NCI-H2029 (cell line): ENCODE measurements at regions not wholly inside any gene's neighbourhood (a gene's known extent, or its start where the extent isn't known, plus 50 kb on each side); places are given as distances from the start of the nearest gene placed in this dataset.

Source experiments
- DNase-seq: peaks from one replicate; lab custom pipeline; 2025; lab: John Stamatoyannopoulos, UW

DNA sequence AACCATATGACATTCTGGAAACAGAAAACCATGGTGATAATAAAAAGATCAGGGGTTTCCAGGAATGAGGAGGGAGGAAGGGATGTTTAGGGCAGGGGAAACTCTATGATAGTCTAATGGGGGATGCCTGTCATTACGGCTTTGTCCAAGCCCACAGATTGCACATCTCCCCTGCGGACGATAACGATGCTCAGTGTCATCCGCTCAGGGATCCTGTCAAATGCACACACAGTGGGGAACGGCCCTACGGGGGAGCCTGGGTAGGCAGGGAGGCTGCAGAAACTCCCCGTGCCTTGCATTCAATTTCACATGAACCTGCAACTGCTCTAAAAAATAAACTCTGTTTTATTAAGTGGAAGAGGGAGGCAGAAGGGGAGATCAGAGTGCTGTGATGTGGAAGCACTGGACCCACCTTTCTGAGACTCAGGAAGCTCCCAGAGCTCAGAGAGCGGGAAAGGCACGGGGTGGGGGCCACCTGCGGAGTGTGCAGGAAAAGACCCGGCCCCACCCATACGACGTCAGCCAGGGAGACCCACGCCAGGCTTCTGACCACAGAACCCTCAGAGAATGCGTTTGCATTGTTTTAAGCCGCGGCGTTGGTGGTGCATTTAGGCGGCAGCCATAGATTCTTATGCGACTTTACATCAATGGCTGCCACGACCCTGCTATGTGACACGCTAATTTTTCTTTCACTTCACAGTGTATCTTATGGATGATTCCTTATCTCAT, 543.5 kb downstream of the BRD1 start:
- no peak for DNase-seq

DNA sequence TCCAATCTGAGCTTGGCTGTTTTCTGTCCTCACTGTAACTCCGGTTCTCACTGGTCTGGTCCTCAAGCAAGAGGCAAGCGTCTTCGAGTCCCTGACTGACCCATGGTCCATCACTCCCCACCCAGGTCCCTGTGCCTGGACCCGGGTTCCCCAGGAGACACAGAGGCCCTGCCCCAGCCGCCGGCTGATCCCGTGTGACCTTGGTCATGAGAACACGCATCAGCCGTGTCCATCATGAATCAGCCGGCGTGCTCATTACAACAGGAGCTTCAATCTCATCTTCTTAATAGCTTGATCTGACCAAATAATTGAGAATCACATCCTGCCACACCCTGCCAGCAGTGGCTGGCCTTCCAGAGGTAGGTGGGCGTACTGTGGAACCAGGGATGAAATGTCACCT, 545.1 kb downstream of the BRD1 start:
- DNase-seq = no peak

DNA sequence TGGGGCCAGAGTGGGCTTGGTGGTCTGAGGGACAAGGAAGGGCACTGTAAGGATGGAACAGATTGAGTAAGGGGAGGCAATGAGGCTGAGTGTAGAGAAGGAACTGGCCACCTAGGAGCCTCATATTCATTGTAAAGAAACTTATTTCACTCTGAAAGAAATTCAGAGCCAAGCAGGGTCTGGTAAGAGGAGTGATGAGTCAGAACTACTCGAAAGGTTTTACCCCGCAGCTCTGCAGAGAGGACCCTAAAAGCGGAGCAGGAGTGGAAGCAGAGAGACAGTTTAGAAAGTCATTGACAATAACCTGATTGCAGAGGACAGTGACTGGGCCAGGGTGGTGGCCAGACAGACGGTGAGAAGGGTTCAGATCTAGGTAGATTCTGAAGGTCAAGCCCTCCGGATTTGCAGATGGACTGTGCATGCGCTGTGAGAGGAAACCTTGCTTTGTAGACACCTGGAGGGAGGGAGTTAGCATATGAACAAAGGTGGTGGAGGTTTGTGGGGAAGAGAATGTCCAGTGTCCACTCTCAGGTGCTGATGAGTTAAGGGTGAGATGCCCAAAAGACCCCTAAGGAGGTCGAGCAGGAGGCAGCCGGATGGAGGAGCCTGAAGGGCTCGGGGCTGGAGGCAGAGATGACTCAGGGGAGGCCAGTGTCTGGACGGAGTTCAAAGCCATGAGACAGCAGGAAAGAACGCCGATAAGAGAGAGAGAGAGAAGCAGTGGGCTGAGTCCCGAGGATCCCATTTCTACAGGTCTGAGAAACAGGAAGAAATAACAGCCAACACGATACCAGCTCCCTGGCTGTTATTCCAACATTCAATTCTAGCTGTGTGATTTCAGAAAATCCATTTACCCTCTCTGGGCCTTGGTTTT, 546.0 kb downstream of the BRD1 start:
- DNase-seq = no peak

DNA sequence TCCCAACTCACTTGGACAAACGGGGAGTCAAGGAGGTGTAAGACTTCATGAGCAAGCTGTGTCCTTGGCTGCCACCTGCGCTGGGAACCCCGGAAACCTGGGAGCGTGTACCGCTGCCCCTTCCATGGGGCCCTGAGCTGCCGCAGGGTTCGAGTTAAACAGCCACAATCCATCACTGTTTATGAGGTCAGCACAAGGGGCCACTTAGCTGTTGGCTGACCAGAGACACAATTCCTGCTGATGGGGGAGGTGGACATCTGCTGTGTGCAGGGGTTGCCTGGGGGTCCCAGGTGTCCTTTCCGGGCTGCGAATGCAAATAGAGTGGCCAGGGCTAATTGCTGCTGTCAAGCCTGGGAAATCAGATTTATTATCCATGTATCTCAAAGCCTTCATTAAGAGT, 549.3 kb downstream of the BRD1 start:
- no peak for DNase-seq

GRCh38 chr22:49276567-49276966, 551.1 kb downstream of the BRD1 start:
- no peak for DNase-seq

DNA sequence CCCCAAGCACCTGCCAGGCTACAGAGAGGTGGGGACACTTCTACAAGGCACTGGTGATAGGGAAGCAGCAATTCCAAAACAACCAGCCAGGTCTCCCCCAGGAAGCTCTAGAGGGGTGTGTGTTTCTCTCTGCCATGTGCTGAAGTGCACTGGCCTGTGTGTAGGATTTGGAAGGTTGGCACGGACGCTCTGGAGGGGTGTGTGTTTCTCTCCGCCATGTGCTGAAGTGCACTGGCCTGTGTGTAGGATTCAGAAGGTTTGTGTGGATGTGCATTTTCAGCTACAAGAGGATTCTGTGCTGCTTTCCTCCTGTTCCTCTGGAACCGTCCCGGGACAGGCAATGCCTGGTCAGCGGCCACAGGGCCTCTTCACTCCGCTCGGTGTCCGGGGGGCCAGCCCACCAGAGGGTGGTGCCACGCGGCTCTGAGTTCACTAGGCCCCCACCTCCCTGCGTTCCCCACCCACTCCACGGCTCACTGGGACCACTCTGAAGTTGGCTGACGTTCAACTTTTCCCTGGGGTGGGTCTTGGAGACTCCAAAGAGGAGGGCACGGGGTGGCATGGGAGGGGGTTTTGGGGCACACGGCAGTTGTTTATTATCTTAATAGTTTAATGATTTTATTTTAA, 552.8 kb downstream of the BRD1 start:
- no peak for DNase-seq

DNA sequence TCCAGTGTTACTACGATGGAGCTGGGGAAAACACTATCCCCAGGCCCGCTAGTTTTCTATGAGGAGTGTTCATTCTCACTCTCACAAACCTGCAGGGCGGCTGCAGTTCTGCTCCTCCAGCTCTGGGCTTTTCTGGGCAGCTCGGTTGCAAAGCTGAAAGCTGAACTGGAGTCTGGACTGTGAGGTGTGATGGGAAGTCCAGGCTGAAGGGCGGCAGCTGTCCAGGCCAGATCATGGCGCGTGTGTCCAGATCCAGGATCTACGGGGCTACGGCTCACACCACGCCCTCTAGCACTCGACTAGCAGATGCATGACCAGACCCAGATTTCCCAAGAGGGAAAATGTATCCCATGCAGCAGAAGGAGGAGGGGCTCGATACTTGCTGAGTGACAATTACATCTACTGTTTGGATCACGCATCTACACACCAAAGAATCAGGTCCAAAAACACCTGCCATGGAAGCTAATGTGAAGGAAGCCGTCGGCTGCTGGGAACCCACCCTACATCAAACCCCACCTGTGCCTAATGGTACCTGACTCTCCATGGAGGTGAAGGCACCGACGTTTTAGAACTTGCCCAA, 555.0 kb downstream of the BRD1 start:
- no peak for DNase-seq

- DNase-seq = no peak
Measured at GRCh38 chr22:49271831-49272230, 555.8 kb downstream of the BRD1 start.

DNA sequence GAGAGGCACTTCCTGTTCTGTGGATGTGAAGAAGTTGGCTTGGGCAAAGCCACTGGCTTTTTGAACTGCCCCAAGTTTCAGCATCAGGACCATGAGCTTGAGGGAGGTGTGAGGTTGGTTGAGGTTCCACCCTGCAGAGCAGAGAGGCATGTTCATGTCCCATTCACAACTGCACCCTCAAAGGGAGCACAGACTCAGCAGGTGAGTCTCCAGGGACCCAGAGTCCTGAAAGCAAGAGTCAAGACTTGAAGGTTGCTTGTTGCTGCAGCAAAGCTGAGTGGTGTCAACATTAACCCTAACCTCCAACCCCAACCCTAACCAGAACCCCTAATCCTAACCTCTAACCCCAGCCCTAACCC, 556.3 kb downstream of the BRD1 start:
- no peak for DNase-seq

DNA sequence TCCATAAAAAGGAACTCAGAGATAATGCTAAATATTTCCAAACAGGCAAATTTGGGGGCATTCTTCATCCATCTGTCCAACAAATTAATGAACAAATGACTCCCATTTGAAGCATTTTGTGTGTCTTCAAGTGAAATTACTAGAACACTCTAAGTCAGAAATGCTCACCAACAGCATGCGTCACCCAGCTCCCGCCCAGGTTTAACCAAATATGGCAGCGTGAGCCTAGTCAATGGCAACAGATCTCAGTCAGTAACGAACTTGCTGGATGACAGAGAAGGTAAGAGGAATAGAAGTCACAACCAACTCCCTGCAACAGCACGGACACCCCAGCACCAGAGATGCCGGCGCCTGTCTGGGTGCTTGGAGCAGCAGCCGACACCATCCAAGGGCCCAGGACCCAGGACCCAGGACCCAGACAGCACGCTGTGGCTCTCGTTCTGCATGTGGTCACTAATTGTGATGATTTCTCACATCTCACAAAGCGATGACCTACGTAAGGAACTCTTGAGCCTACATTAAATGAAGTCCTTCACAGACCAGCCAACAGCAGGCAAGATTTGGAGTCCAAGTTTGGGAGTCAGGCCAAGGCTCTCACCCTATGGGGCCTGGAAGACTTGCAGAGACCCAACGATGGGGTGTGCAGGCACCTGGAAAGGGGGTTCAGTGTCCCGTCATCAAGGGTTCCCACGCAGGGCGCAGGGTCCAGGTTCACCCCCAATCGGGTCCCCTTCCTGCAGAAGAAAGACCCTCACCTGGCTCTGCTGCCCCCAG, 556.9 kb downstream of the BRD1 start:
- no peak for DNase-seq

GRCh38 chr22:49269928-49270327, 557.7 kb downstream of the BRD1 start:
- no peak for DNase-seq

GRCh38 chr22:49269371-49269770, 558.3 kb downstream of the BRD1 start:
- no peak for DNase-seq

GRCh38 chr22:49268924-49269323, 558.7 kb downstream of the BRD1 start:
- DNase-seq = no peak

- DNase-seq = no peak
Measured at GRCh38 chr22:49267996-49268395, 559.7 kb downstream of the BRD1 start.

- DNase-seq = no peak
Measured at GRCh38 chr22:49266561-49267519, 560.8 kb downstream of the BRD1 start.

GRCh38 chr22:49264696-49265095, 563.0 kb downstream of the BRD1 start:
- no peak for DNase-seq

GRCh38 chr22:49263101-49263500, 564.6 kb downstream of the BRD1 start:
- DNase-seq = no peak

GRCh38 chr22:49262167-49262566, 565.5 kb downstream of the BRD1 start:
- DNase-seq = no peak

DNA sequence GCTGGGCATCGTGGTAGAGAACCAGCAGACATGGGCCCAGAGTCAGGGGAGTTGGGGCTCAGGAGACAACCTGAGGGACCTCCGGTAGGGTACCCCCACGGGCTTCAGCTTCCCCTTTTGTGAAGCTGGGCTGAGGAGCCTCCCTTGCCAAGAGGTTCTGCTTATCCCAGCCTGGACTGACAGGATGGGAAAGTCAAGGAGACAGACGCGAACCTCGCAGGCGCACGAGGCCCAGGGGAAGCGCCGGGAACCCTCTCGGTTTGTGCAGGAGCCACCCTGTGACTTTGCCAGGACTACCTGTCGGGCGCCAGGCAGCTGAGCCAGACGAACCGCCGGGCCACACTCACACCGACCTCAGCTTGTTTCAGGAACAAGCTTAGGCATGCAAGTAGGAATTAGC, 566.1 kb downstream of the BRD1 start:
- DNase-seq = no peak

DNA sequence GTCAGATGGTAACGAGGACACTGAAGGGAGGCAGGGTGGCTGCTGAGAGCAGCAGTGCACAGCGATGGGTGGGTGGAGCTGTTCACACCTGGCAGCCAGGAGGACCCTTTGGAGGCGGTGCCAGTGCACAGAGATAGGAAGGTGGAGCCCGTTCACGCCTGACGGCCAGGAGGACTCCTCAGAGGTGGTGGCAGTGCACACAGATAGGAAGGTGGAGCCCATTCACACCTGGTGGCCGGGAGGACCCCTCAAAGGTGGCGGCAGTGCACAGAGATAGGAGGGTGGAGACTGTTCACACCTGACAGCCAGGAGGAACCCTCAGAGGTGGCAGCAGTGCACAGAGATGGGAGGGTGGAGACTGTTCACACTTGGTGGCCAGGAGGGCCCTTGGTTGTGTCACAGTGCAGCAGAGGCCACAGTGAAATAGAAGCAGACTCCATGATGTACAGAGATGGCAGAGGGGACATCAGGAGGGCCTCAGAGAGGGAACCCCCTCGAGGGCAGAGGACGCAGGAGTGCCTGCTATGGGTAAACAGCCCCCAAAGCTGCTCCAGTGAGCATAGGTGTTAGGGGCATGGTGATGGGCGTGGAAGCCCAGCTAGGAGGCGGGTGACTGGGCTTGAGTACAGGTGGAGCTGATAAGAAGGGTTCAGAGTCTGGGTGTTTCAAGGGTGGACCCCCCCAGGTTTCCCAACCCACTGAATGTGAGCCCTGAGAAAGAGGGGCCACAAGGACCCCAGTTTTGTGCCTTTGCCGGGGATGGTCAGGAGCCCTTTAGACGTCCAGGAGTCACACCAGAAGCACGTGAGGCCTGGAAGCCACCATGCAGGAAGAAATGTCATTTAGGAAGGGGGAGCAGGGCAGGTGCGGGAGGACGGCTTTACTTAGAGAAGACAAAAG, 566.7 kb downstream of the BRD1 start:
- DNase-seq = no peak
